Mesothelial cell of epicardium (in vitro differentiated cells): ENCODE measurements at regions not wholly inside any gene's neighbourhood (a gene's known extent, or its start where the extent isn't known, plus 50 kb on each side); places are given as distances from the start of the nearest gene placed in this dataset.

Experiments used
- DNase-seq, 2 experiments: peaks; one replicate each; pipeline ENCODE4 v3.0.0; 2021; ENCODE audit warnings: low spot score in 2 of 2; ENCODE audit not compliant: unreplicated experiment in 2 of 2
- H3K27ac Mint-ChIP-seq: 2 replicates; pipeline ENCODE4 v1.8.0; 2021; ENCODE audit warnings: mixed read lengths
- H3K27me3 Mint-ChIP-seq: 2 replicates; pipeline ENCODE4 v1.8.0; 2021; ENCODE audit warnings: low read depth, mixed read lengths
- H3K36me3 Mint-ChIP-seq: 2 replicates; pipeline ENCODE4 v1.8.0; 2021; ENCODE audit warnings: mixed read lengths
- H3K4me1 Mint-ChIP-seq: 2 replicates; pipeline ENCODE4 v1.8.0; 2021; ENCODE audit warnings: mixed read lengths
- H3K4me3 Mint-ChIP-seq: 2 replicates; pipeline ENCODE4 v1.8.0; 2021; ENCODE audit warnings: mild to moderate bottlenecking, moderate library complexity, mixed read lengths
- H3K9me3 Mint-ChIP-seq: 2 replicates; pipeline ENCODE4 v1.8.0; 2021; ENCODE audit warnings: mixed read lengths
- CTCF ChIP-seq: fragments of 200-600 bp; sonication (generic); IDR thresholded peaks from one replicate; pipeline ENCODE4 v1.5.0; 2021; ENCODE audit warnings: antibody characterized with exemption; ENCODE audit not compliant: unreplicated experiment

GRCh38 chr2:208653383-208653782, 246.8 kb downstream of the PTH2R start:
- H3K4me1 Mint-ChIP-seq = no peaks in the 10 kb centered on the region
- no peaks in the 10 kb centered on the region for H3K9me3 Mint-ChIP-seq
- no peak overlapping the region for H3K27ac Mint-ChIP-seq
- no peak for DNase-seq
- no peak overlapping the region for H3K4me3 Mint-ChIP-seq
- no peak for TF ChIP-seq CTCF
- H3K36me3 Mint-ChIP-seq = no peaks in the 10 kb centered on the region
- peaks cover 7% of the 10 kb centered on the region for H3K27me3 Mint-ChIP-seq

GRCh38 chr2:208654056-208654455, 247.5 kb downstream of the PTH2R start:
- no peaks in the 10 kb centered on the region for H3K4me1 Mint-ChIP-seq
- peaks cover 7% of the 10 kb centered on the region for H3K27me3 Mint-ChIP-seq
- H3K36me3 Mint-ChIP-seq = no peaks in the 10 kb centered on the region
- DNase-seq = no peak
- H3K9me3 Mint-ChIP-seq = no peaks in the 10 kb centered on the region
- no peak for TF ChIP-seq CTCF
- no peak overlapping the region for H3K27ac Mint-ChIP-seq
- no peak overlapping the region for H3K4me3 Mint-ChIP-seq

- H3K4me3 Mint-ChIP-seq = no peak overlapping the region
- H3K27me3 Mint-ChIP-seq = peaks cover 4% of the 10 kb centered on the region
- no peak for DNase-seq
These were observed 250.9 kb downstream of the PTH2R start for GRCh38 chr2:208657468-208657867.

GRCh38 chr2:208669394-208669793, 262.8 kb downstream of the PTH2R start:
- Mint-ChIP-seq H3K9me3 (no peaks in the 10 kb centered on the region), H3K4me3 (no peak overlapping the region), H3K27ac (no peak overlapping the region), H3K36me3 (no peaks in the 10 kb centered on the region), H3K27me3 (peaks cover 4% of the 10 kb centered on the region), H3K4me1 (peaks cover 5% of the 10 kb centered on the region)
- no peak for DNase-seq
- no peak for TF ChIP-seq CTCF

More at GRCh38 chr2:208657468-208657867, 250.9 kb downstream of the PTH2R start:
- Mint-ChIP-seq H3K4me1 (no peaks in the 10 kb centered on the region), H3K36me3 (no peaks in the 10 kb centered on the region), H3K27ac (no peak overlapping the region), H3K9me3 (peaks cover 13% of the 10 kb centered on the region)
- TF ChIP-seq CTCF = no peak

GRCh38 chr2:208671284-208671683, 264.7 kb downstream of the PTH2R start:
- Mint-ChIP-seq H3K4me3 (no peak overlapping the region), H3K9me3 (no peaks in the 10 kb centered on the region), H3K36me3 (no peaks in the 10 kb centered on the region), H3K4me1 (peaks cover 5% of the 10 kb centered on the region), H3K27me3 (peaks cover 4% of the 10 kb centered on the region), H3K27ac (no peak overlapping the region)
- DNase-seq = no peak
- no peak for TF ChIP-seq CTCF
